ENCODE measurements at regions not wholly inside any gene's neighbourhood (a gene's known extent, or its start where the extent isn't known, plus 50 kb on each side); places are given as distances from the start of the nearest gene placed in this dataset.

DNA sequence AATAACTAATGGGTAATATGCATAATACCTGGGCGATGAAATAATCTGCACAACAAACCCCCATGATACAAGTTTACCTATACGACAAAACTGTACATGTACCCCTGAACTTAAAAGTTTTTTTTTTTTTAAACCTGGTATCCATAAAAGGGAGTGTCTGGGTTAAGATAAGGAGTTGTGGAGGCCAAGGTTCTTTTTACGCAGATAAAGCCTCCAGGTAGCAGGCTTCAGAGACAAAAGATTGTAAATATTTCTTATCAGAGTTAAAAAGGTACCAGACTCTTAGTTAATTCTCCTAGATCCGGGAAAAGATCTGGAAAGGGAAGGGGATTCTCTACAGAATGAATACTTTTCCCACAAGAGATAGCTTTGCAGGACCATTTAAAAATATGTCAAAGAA is 259.4 kb upstream of the SSTR1 start:
- intact Hi-C loops (cut with DNase I; ENCODE audit: low total_unique reads), result no loop called here
- no peak for TF ChIP-seq POLR2A (IDR thresholded peaks at IDR 0.05)
- TF ChIP-seq, protein P1, sequence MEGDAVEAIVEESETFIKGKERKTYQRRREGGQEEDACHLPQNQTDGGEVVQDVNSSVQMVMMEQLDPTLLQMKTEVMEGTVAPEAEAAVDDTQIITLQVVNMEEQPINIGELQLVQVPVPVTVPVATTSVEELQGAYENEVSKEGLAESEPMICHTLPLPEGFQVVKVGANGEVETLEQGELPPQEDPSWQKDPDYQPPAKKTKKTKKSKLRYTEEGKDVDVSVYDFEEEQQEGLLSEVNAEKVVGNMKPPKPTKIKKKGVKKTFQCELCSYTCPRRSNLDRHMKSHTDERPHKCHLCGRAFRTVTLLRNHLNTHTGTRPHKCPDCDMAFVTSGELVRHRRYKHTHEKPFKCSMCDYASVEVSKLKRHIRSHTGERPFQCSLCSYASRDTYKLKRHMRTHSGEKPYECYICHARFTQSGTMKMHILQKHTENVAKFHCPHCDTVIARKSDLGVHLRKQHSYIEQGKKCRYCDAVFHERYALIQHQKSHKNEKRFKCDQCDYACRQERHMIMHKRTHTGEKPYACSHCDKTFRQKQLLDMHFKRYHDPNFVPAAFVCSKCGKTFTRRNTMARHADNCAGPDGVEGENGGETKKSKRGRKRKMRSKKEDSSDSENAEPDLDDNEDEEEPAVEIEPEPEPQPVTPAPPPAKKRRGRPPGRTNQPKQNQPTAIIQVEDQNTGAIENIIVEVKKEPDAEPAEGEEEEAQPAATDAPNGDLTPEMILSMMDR (IDR thresholded peaks at IDR 0.05), result no peak
- Histone ChIP-seq H3K36me3 (no peaks in the 10 kb centered on the region), H3K27me3 (no peaks in the 10 kb centered on the region), H3K9me3 (no peaks in the 10 kb centered on the region), H3K4me3 (no peak overlapping the region), H3K27ac (no peak overlapping the region), H3K4me1 (no peaks in the 10 kb centered on the region)
- no peak for DNase-seq

DNA sequence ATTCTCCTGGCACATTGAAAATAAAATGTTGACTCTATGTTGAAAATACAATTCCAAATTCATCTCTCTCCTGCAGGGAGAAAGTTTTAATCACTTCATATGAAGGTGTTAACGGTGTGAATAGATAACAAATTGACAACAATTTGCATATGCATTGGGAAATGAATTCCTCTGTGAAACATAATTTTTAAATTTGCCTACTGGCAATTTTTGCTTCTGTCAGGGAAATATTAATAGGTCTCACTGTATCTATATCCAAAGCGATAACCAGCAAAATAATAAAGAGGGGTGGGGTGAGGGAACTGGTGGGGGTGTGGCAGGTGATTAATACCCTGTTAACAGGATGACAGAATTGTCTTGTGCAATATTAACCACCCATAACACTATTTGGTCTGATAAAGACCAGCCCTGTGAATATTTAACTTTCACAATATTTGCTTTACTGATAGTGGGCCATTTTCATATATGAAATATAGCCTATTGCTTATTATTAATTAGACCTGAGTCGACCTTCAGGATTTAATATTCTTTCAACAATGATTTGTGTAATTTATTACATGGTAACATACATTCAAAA is 239.0 kb upstream of the SSTR1 start:
- intact Hi-C loops (cut with DNase I; ENCODE audit: low total_unique reads), result no loop called here
- H3K27me3 ChIP-seq, result no peaks in the 10 kb centered on the region
- no peaks in the 10 kb centered on the region for H3K4me1 ChIP-seq
- no peak overlapping the region for H3K27ac ChIP-seq
- no peaks in the 10 kb centered on the region for H3K36me3 ChIP-seq
- DNase-seq, result no peak
- no peak overlapping the region for H3K4me3 ChIP-seq
- TF ChIP-seq, protein P1 (IDR thresholded peaks at IDR 0.05), result no peak
- TF ChIP-seq POLR2A (IDR thresholded peaks at IDR 0.05), result no peak
- H3K9me3 ChIP-seq, result no peaks in the 10 kb centered on the region

DNA sequence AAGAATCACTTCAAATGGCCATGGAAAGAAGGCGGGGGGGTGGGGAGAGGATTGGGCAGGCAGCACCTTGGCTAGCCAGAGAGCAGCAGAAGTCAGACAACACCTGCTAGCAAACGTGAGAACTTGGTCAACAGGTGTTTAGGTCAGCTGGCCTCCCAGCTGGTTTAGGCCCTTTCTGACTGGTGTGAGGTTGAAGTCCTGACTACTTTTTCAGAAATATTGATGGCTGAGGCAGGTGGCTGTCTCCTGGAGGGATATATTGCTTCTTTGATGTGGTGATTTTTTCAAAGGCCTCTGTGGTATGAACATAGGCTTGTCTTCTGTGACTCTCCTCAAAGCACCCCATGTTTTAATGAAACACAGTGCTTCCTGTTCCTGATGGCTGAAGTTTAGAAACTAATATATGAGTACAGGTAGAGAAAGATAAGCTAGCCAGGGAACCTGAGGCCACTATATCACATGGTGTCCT is 238.2 kb upstream of the SSTR1 start:
- Histone ChIP-seq H3K36me3 (no peaks in the 10 kb centered on the region), H3K4me3 (no peak overlapping the region), H3K27me3 (no peaks in the 10 kb centered on the region), H3K27ac (no peak overlapping the region), H3K4me1 (no peaks in the 10 kb centered on the region), H3K9me3 (no peaks in the 10 kb centered on the region)
- DNase-seq, result no peak
- intact Hi-C loops (cut with DNase I; ENCODE audit: low total_unique reads), result no loop called here
- TF ChIP-seq, protein P1 (IDR thresholded peaks at IDR 0.05), result no peak
- no peak for TF ChIP-seq POLR2A (IDR thresholded peaks at IDR 0.05)

- intact Hi-C loops (cut with DNase I; ENCODE audit: low total_unique reads), result no loop called here
- Histone ChIP-seq H3K4me3 (no peak overlapping the region), H3K4me1 (no peaks in the 10 kb centered on the region), H3K9me3 (no peaks in the 10 kb centered on the region), H3K36me3 (no peaks in the 10 kb centered on the region), H3K27me3 (no peaks in the 10 kb centered on the region), H3K27ac (no peak overlapping the region)
- TF ChIP-seq POLR2A (IDR thresholded peaks at IDR 0.05), result no peak
- TF ChIP-seq, protein P1 (IDR thresholded peaks at IDR 0.05), result no peak
- DNase-seq, result no peak
These were observed 237.0 kb upstream of the SSTR1 start for GRCh38 chr14:37970696-37971095.

- H3K36me3 ChIP-seq, result no peaks in the 10 kb centered on the region
- intact Hi-C loops (cut with DNase I; ENCODE audit: low total_unique reads), result no loop called here
- no peaks in the 10 kb centered on the region for H3K9me3 ChIP-seq
- H3K4me1 ChIP-seq, result no peaks in the 10 kb centered on the region
- H3K4me3 ChIP-seq, result no peak overlapping the region
- DNase-seq, result no peak
- H3K27me3 ChIP-seq, result no peaks in the 10 kb centered on the region
- no peak overlapping the region for H3K27ac ChIP-seq
- TF ChIP-seq, protein P1 (IDR thresholded peaks at IDR 0.05), result no peak
These were observed 234.5 kb upstream of the SSTR1 start for GRCh38 chr14:37972941-37973887.

Data from uterus (tissue), 3 donors.